ENCODE measurements at regions not wholly inside any gene's neighbourhood (a gene's known extent, or its start where the extent isn't known, plus 50 kb on each side); places are given as distances from the start of the nearest gene placed in this dataset.
A peak's percentile ranks its signal among the peaks of the same experiment; 100 is the strongest.

- H3K4ac ChIP-seq (ENCODE audit: low read depth, low read length), result no peak overlapping the region
- H2AFZ ChIP-seq (ENCODE audit: insufficient read depth, low read length, poor library complexity), result no peak overlapping the region
- no peaks in the 10 kb centered on the region for H3K79me1 ChIP-seq (ENCODE audit: low read length)
- H3K4me1 ChIP-seq (ENCODE audit: control insufficient read depth in 1 of 2, insufficient read depth in 2 of 2, low read length in 2 of 2), result no peaks in the 10 kb centered on the region
- H3K36me3 ChIP-seq (ENCODE audit: control insufficient read depth in 1 of 2, insufficient read depth in 2 of 2, low read length in 2 of 2), result no peaks in the 10 kb centered on the region
- no peak overlapping the region for H3K9ac ChIP-seq (ENCODE audit: low read length)
- H3K23ac ChIP-seq (ENCODE audit: low read length), result no peak overlapping the region
- H2BK120ac ChIP-seq (ENCODE audit: insufficient read depth, low read length, poor library complexity), result no peak overlapping the region
- H2AK5ac ChIP-seq (ENCODE audit: low read length), result no peak overlapping the region
- H3K79me2 ChIP-seq (ENCODE audit: control insufficient read depth, insufficient read depth, low read length, poor library complexity), result no peaks in the 10 kb centered on the region
- no peak overlapping the region for H3K27ac ChIP-seq (ENCODE audit: low read depth, low read length)
- H3K18ac ChIP-seq (ENCODE audit: low read length), result no peak overlapping the region
- H2BK12ac ChIP-seq (ENCODE audit: low read length), result no peak overlapping the region
- no peak overlapping the region for H2BK5ac ChIP-seq (ENCODE audit: low read depth, low read length, poor library complexity)
- no peaks in the 10 kb centered on the region for H3K9me3 ChIP-seq (ENCODE audit: insufficient read depth, low read depth, low read length)
- H3K4me2 ChIP-seq (ENCODE audit: low read length), result no peak overlapping the region
- H4K12ac ChIP-seq (ENCODE audit: low read depth, low read length), result no peak overlapping the region
- no peak overlapping the region for H3K4me3 ChIP-seq (ENCODE audit: low read depth, low read length)
- no peaks in the 10 kb centered on the region for H3K27me3 ChIP-seq (ENCODE audit: insufficient read depth, low read length)
- no peak for DNase-seq
- no peak overlapping the region for H3K14ac ChIP-seq (ENCODE audit: low read length)
- H4K91ac ChIP-seq (ENCODE audit: low read depth, low read length), result no peak overlapping the region
- no peak overlapping the region for H4K8ac ChIP-seq (ENCODE audit: low read depth, low read length)
Measured at GRCh38 chr1:168381850-168382249, 101.2 kb downstream of the TBX19 start.

GRCh38 chr1:168380945-168381344 is 100.3 kb downstream of the TBX19 start:
- no peak overlapping the region for H3K4me2 ChIP-seq (ENCODE audit: low read length)
- H3K18ac ChIP-seq (ENCODE audit: low read length), result no peak overlapping the region
- no peaks in the 10 kb centered on the region for H3K9me3 ChIP-seq (ENCODE audit: insufficient read depth, low read depth, low read length)
- H3K14ac ChIP-seq (ENCODE audit: low read length), result no peak overlapping the region
- H2BK5ac ChIP-seq (ENCODE audit: low read depth, low read length, poor library complexity), result no peak overlapping the region
- H4K12ac ChIP-seq (ENCODE audit: low read depth, low read length), result no peak overlapping the region
- H3K79me2 ChIP-seq (ENCODE audit: control insufficient read depth, insufficient read depth, low read length, poor library complexity), result no peaks in the 10 kb centered on the region
- H3K23ac ChIP-seq (ENCODE audit: low read length), result no peak overlapping the region
- no peak overlapping the region for H4K8ac ChIP-seq (ENCODE audit: low read depth, low read length)
- H4K91ac ChIP-seq (ENCODE audit: low read depth, low read length), result no peak overlapping the region
- no peak overlapping the region for H2BK12ac ChIP-seq (ENCODE audit: low read length)
- H3K4me1 ChIP-seq (ENCODE audit: control insufficient read depth in 1 of 2, insufficient read depth in 2 of 2, low read length in 2 of 2), result no peaks in the 10 kb centered on the region
- no peak for DNase-seq
- no peaks in the 10 kb centered on the region for H3K27me3 ChIP-seq (ENCODE audit: insufficient read depth, low read length)
- WGBS (ENCODE audit: extremely low coverage, insufficient coverage, insufficient read length), result no CpG with 5 or more reads among the region's 2 CpGs
- no peaks in the 10 kb centered on the region for H3K36me3 ChIP-seq (ENCODE audit: control insufficient read depth in 1 of 2, insufficient read depth in 2 of 2, low read length in 2 of 2)
- H3K9ac ChIP-seq (ENCODE audit: low read length), result no peak overlapping the region
- H3K27ac ChIP-seq (ENCODE audit: low read depth, low read length), result no peak overlapping the region
- H3K79me1 ChIP-seq (ENCODE audit: low read length), result no peaks in the 10 kb centered on the region
- no peak overlapping the region for H3K4ac ChIP-seq (ENCODE audit: low read depth, low read length)
- H2AFZ ChIP-seq (ENCODE audit: insufficient read depth, low read length, poor library complexity), result no peak overlapping the region
- no peak overlapping the region for H2BK120ac ChIP-seq (ENCODE audit: insufficient read depth, low read length, poor library complexity)
- no peak overlapping the region for H2AK5ac ChIP-seq (ENCODE audit: low read length)
- no peak overlapping the region for H3K4me3 ChIP-seq (ENCODE audit: low read depth, low read length)

- no peak overlapping the region for H2AK5ac ChIP-seq (ENCODE audit: low read length)
- no peak overlapping the region for H3K18ac ChIP-seq (ENCODE audit: low read length)
- no peak overlapping the region for H4K8ac ChIP-seq (ENCODE audit: low read depth, low read length)
- no peak overlapping the region for H3K4me2 ChIP-seq (ENCODE audit: low read length)
- WGBS (ENCODE audit: extremely low coverage, insufficient coverage, insufficient read length), result no CpG with 5 or more reads among the region's 8 CpGs
- no peaks in the 10 kb centered on the region for H3K27me3 ChIP-seq (ENCODE audit: insufficient read depth, low read length)
- no peaks in the 10 kb centered on the region for H3K4me1 ChIP-seq (ENCODE audit: control insufficient read depth in 1 of 2, insufficient read depth in 2 of 2, low read length in 2 of 2)
- H2BK5ac ChIP-seq (ENCODE audit: low read depth, low read length, poor library complexity), result no peak overlapping the region
- no peak overlapping the region for H3K23ac ChIP-seq (ENCODE audit: low read length)
- no peak overlapping the region for H2AFZ ChIP-seq (ENCODE audit: insufficient read depth, low read length, poor library complexity)
- no peak overlapping the region for H4K12ac ChIP-seq (ENCODE audit: low read depth, low read length)
- no peaks in the 10 kb centered on the region for H3K36me3 ChIP-seq (ENCODE audit: control insufficient read depth in 1 of 2, insufficient read depth in 2 of 2, low read length in 2 of 2)
- no peaks in the 10 kb centered on the region for H3K79me1 ChIP-seq (ENCODE audit: low read length)
- no peak overlapping the region for H2BK120ac ChIP-seq (ENCODE audit: insufficient read depth, low read length, poor library complexity)
- H3K4me3 ChIP-seq (ENCODE audit: low read depth, low read length), result no peak overlapping the region
- H4K91ac ChIP-seq (ENCODE audit: low read depth, low read length), result no peak overlapping the region
- no peak overlapping the region for H3K14ac ChIP-seq (ENCODE audit: low read length)
- H3K9ac ChIP-seq (ENCODE audit: low read length), result no peak overlapping the region
- H3K4ac ChIP-seq (ENCODE audit: low read depth, low read length), result no peak overlapping the region
- no peaks in the 10 kb centered on the region for H3K79me2 ChIP-seq (ENCODE audit: control insufficient read depth, insufficient read depth, low read length, poor library complexity)
- H2BK12ac ChIP-seq (ENCODE audit: low read length), result no peak overlapping the region
- no peak overlapping the region for H3K27ac ChIP-seq (ENCODE audit: low read depth, low read length)
- DNase-seq, result peak; percentile 57 to 87
- no peaks in the 10 kb centered on the region for H3K9me3 ChIP-seq (ENCODE audit: insufficient read depth, low read depth, low read length)
Measured at GRCh38 chr1:168379104-168379860, 98.6 kb downstream of the TBX19 start.

- no peak overlapping the region for H3K9ac ChIP-seq (ENCODE audit: low read length)
- no CpG with 5 or more reads among the region's 5 CpGs for WGBS (ENCODE audit: extremely low coverage, insufficient coverage, insufficient read length)
- H3K79me1 ChIP-seq (ENCODE audit: low read length), result no peaks in the 10 kb centered on the region
- no peaks in the 10 kb centered on the region for H3K4me1 ChIP-seq (ENCODE audit: control insufficient read depth in 1 of 2, insufficient read depth in 2 of 2, low read length in 2 of 2)
- no peak overlapping the region for H3K4ac ChIP-seq (ENCODE audit: low read depth, low read length)
- H3K27ac ChIP-seq (ENCODE audit: low read depth, low read length), result no peak overlapping the region
- H4K8ac ChIP-seq (ENCODE audit: low read depth, low read length), result no peak overlapping the region
- no peak overlapping the region for H3K14ac ChIP-seq (ENCODE audit: low read length)
- H3K36me3 ChIP-seq (ENCODE audit: control insufficient read depth in 1 of 2, insufficient read depth in 2 of 2, low read length in 2 of 2), result no peaks in the 10 kb centered on the region
- no peak overlapping the region for H4K12ac ChIP-seq (ENCODE audit: low read depth, low read length)
- H3K27me3 ChIP-seq (ENCODE audit: insufficient read depth, low read length), result no peaks in the 10 kb centered on the region
- no peak overlapping the region for H2BK12ac ChIP-seq (ENCODE audit: low read length)
- no peak overlapping the region for H3K23ac ChIP-seq (ENCODE audit: low read length)
- no peak overlapping the region for H4K91ac ChIP-seq (ENCODE audit: low read depth, low read length)
- H2AFZ ChIP-seq (ENCODE audit: insufficient read depth, low read length, poor library complexity), result no peak overlapping the region
- no peak overlapping the region for H3K18ac ChIP-seq (ENCODE audit: low read length)
- no peak overlapping the region for H3K4me3 ChIP-seq (ENCODE audit: low read depth, low read length)
- H2BK5ac ChIP-seq (ENCODE audit: low read depth, low read length, poor library complexity), result no peak overlapping the region
- no peaks in the 10 kb centered on the region for H3K9me3 ChIP-seq (ENCODE audit: insufficient read depth, low read depth, low read length)
- H2BK120ac ChIP-seq (ENCODE audit: insufficient read depth, low read length, poor library complexity), result no peak overlapping the region
- H3K79me2 ChIP-seq (ENCODE audit: control insufficient read depth, insufficient read depth, low read length, poor library complexity), result no peaks in the 10 kb centered on the region
- DNase-seq, result no peak
- H3K4me2 ChIP-seq (ENCODE audit: low read length), result no peak overlapping the region
- H2AK5ac ChIP-seq (ENCODE audit: low read length), result no peak overlapping the region
Measured at GRCh38 chr1:168375566-168376300, 95.1 kb downstream of the TBX19 start.

Measured in trophoblast cell (in vitro differentiated cells and primary cell).